IPS-18a (cell line): ENCODE measurements at regions not wholly inside any gene's neighbourhood (a gene's known extent, or its start where the extent isn't known, plus 50 kb on each side); places are given as distances from the start of the nearest gene placed in this dataset.

Source experiments
- H3K27ac ChIP-seq: one replicate; pipeline ENCODE4 v1.5.1; 2013; ENCODE audit warnings: low read length
- H3K27me3 ChIP-seq: one replicate; pipeline ENCODE4 v1.6.1; 2013; ENCODE audit warnings: mild to moderate bottlenecking, low read length; ENCODE audit not compliant: control insufficient read depth, insufficient read depth
- H3K36me3 ChIP-seq: one replicate; pipeline ENCODE4 v1.6.1; 2013; ENCODE audit warnings: low read depth, low read length; ENCODE audit not compliant: control insufficient read depth
- H3K4me1 ChIP-seq: one replicate; pipeline ENCODE4 v1.6.1; 2013; ENCODE audit warnings: low read depth, low read length; ENCODE audit not compliant: control insufficient read depth
- H3K4me3 ChIP-seq: one replicate; pipeline ENCODE4 v1.5.1; 2013; ENCODE audit warnings: low read length
- H3K9ac ChIP-seq: one replicate; pipeline ENCODE4 v1.6.1; 2013; ENCODE audit warnings: mild to moderate bottlenecking, low read length, moderate library complexity
- H3K9me3 ChIP-seq: one replicate; pipeline ENCODE4 v1.6.1; 2013; ENCODE audit warnings: low read depth, low read length; ENCODE audit not compliant: control insufficient read depth

DNA sequence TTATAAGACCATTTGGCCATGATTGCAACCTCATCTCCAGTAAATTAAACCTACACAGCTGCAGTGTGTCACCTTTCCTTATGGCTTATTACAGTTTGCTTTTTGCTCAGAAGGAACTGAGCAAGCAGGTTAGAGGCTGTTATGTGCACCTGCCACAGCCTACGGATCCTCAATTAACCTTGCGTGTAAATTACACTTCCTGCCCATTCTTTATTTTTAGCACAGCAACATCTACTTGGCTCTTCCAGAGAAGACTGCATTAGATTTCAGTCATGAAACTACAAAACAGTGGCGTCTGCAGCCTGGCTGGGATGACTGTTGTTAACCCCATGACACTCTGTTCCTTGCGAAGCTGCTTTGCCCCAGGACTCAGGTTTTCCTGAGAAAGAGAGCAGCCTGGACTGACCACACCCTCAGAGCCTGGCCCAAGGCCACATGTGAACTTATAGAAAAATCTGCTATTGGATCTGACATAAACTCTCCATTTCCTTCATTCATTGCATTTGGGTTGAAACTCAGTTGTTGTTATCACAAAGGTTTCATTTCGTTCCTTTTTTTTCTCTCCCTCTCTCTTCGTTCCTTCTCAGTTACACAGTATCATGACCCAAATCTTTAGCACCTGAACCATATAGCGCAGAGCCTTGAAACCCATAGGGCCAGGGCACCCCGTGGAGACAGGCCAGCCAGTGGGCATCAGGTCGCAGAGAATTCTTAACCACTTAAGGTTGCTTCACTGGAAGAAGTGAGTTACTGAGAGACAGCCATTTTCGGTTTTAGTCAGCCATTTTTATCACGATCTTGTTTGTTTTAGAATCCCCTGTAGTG is 138.6 kb downstream of the PALM2AKAP2 start:
- Histone ChIP-seq H3K27me3 (no peaks in the 10 kb centered on the region), H3K4me1 (peaks cover 3% of the 10 kb centered on the region), H3K4me3 (no peak overlapping the region), H3K9ac (no peak overlapping the region), H3K9me3 (no peaks in the 10 kb centered on the region), H3K27ac (no peak overlapping the region), H3K36me3 (no peaks in the 10 kb centered on the region)

DNA sequence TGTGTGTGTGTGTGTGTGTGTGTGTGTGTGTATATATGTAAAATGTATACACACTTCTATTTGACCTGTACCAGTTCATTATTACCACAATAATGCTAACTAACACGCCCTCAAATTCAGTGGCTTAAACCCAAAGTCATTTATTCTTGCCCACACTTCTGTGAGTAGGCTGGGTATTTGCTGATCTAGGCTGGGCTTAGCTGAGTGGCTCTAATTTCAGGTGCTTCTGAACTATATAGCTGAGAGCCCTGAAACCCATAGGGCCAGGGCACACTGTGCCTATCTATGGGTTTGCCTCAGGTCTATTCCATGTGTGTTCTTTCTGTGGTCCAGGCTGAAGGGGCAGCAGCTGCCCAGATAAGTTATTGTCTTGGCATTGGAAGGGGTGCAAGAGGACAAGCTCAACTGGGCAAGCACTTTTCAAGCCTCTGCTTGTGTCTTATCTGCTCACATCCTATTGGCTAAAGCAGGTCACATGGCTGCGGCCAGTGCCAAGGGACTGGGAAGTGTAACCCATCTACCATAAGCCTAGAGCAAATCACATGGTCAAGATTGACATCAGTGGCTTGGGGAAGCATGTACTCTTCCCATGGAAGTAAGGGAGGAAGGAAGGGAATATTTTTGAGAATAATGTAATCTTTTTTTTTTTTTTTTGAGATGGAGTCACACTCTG is 139.9 kb downstream of the PALM2AKAP2 start:
- Histone ChIP-seq H3K36me3 (no peaks in the 10 kb centered on the region), H3K4me1 (peaks cover 6% of the 10 kb centered on the region), H3K27ac (no peak overlapping the region), H3K9me3 (no peaks in the 10 kb centered on the region), H3K27me3 (no peaks in the 10 kb centered on the region), H3K9ac (no peak overlapping the region), H3K4me3 (no peak overlapping the region)

DNA sequence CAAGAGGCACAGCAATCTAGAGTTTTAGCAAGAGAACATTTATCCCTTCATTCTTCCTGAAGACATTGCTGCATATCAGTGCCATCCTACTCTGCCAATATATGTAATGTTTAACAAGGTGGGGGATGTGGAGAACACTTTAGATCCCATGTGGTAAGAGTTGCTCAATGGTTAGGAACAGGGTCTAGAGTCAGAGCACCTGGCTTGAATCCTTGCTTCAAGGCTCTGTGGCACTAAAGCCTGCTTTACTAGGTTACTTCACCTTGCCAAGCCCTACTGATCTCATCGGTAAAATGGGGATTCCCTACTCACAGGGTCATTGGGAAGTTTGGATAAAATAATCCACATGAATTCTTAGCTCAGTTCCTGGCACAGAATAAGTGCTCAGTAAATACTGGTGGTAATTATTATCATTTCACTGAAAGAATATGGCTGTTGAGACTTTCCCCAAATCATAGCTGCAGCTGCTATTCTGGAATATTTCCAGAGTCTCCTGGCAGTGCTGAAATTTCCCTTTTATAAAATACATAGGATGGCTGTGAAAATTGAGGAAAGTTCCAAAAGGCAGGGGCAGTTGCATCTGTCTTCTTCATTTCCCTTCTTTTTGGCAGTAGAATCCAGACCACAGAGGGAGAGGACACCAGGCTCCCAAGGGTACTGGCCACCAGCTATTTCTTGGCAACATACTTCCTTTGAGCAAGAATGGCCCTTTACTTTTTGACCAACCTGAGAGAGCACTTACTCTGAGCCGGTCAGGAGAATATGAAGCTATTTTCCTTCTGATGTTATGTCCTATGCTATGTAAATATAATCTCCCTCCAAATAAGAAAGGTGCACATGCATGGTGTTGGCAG is 142.8 kb downstream of the PALM2AKAP2 start:
- Histone ChIP-seq H3K36me3 (no peaks in the 10 kb centered on the region), H3K4me3 (no peak overlapping the region), H3K27ac (no peak overlapping the region), H3K27me3 (no peaks in the 10 kb centered on the region), H3K9ac (no peak overlapping the region), H3K4me1 (peaks cover 6% of the 10 kb centered on the region), H3K9me3 (no peaks in the 10 kb centered on the region)

DNA sequence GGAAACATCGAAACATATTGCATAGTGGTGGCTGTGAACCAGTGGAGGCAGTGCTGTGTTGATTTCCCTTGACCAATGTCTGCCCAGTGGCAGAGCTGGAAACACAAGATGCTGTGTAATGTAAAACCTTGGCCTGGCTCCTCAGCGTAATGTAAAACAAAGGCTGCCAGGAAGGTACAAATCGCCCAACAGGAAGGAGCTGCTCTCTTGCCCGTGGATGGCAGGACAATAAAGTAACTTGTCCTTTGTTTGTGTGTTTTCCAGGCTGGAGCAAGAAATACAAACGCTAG is 143.4 kb downstream of the PALM2AKAP2 start:
- H3K9ac ChIP-seq, result no peak overlapping the region
- H3K4me3 ChIP-seq, result no peak overlapping the region
- H3K9me3 ChIP-seq, result no peaks in the 10 kb centered on the region
- H3K27ac ChIP-seq, result no peak overlapping the region
- no peaks in the 10 kb centered on the region for H3K27me3 ChIP-seq
- H3K4me1 ChIP-seq, result peaks cover 6% of the 10 kb centered on the region
- no peaks in the 10 kb centered on the region for H3K36me3 ChIP-seq

DNA sequence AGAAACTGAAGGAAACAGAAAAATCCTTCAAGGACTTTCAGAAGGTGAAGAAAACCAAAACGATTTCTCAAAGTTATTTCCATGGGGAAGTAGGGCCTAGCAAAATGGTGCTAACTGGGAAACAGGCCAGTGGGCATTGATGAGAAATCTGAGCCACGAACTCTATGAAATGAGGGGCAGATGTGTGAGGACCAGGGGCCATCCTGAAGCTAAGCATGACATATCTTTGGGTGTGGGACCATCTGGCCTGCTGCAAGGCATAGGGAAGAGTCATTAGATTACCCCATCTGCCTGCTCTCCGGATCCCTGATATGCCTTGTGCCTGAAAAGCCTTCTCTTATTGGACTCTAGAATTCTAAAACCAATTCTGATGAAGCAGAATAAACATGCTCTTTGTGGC is 143.8 kb downstream of the PALM2AKAP2 start:
- H3K27me3 ChIP-seq, result no peaks in the 10 kb centered on the region
- H3K4me1 ChIP-seq, result peaks cover 6% of the 10 kb centered on the region
- H3K9me3 ChIP-seq, result no peaks in the 10 kb centered on the region
- H3K4me3 ChIP-seq, result no peak overlapping the region
- no peak overlapping the region for H3K27ac ChIP-seq
- H3K36me3 ChIP-seq, result no peaks in the 10 kb centered on the region
- no peak overlapping the region for H3K9ac ChIP-seq

DNA sequence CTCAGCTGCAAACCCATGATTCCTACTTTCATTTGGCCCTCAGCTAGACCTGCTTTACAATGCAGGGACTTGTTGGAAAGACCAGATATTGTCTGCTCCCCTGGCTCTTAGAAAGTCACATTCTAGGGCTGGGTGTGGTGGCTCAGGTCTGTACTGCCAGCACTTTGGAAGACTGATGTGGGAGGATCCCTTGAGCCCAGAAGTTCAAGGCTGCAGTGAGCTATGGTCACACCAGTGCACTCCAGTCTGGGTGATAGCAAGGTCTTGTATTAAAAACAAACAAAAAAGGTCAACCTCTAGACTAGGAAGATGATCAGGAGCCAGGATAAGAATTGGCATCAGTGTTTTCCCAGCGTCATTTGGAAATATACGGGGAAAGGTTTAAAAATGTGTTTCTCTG is 145.8 kb downstream of the PALM2AKAP2 start:
- H3K36me3 ChIP-seq, result no peaks in the 10 kb centered on the region
- H3K27me3 ChIP-seq, result no peaks in the 10 kb centered on the region
- peaks cover 6% of the 10 kb centered on the region for H3K4me1 ChIP-seq
- no peak overlapping the region for H3K27ac ChIP-seq
- H3K9me3 ChIP-seq, result no peaks in the 10 kb centered on the region
- no peak overlapping the region for H3K4me3 ChIP-seq
- H3K9ac ChIP-seq, result no peak overlapping the region

DNA sequence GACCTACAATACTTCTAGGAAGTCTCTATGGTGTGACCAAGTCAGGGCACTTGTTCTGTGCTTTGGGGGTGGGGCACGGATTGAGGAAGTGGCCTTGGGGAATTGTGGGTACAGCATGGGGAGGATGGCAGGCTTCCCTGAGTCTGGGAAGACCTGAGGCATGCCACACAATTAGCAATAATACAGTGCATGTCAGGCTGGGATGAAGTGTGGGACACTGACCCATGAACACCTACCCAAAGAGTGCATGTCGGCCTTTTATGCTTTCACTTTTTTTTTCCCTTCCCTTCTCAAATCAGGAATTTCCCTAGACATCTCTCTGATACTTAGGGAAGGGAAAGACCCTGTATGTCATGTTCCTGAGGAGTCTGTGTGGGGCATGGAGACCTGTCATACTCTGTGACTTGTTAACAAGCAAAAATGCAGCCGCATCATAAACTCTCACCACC is 146.4 kb downstream of the PALM2AKAP2 start:
- Histone ChIP-seq H3K4me1 (peaks cover 6% of the 10 kb centered on the region), H3K9ac (no peak overlapping the region), H3K36me3 (no peaks in the 10 kb centered on the region)

DNA sequence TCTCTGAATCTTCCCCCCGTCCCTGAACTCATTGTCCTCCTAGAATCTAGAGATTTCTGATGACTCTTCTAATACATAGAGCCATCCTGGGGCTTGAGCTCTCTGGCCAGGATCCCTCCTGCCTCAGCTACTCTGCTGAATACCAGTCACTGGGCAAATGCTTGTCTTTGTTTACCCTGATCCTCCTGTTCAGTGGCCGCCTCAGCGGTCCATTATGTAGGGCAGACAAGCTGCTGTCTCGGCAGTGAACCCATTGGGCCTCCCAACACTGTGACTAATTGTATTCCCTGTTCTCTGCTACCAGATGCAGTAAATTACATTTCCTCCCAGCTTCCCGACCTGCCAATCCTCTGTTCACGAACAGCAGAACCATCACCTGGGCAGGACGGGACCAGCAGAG is 151.6 kb downstream of the PALM2AKAP2 start:
- Histone ChIP-seq H3K4me1 (no peaks in the 10 kb centered on the region), H3K9ac (no peak overlapping the region), H3K4me3 (no peak overlapping the region), H3K9me3 (no peaks in the 10 kb centered on the region), H3K36me3 (no peaks in the 10 kb centered on the region), H3K27ac (no peak overlapping the region), H3K27me3 (no peaks in the 10 kb centered on the region)

More for the DNA sequence above, 146.4 kb downstream of the PALM2AKAP2 start:
- Histone ChIP-seq H3K4me3 (no peak overlapping the region), H3K27me3 (no peaks in the 10 kb centered on the region), H3K27ac (no peak overlapping the region), H3K9me3 (no peaks in the 10 kb centered on the region)

DNA sequence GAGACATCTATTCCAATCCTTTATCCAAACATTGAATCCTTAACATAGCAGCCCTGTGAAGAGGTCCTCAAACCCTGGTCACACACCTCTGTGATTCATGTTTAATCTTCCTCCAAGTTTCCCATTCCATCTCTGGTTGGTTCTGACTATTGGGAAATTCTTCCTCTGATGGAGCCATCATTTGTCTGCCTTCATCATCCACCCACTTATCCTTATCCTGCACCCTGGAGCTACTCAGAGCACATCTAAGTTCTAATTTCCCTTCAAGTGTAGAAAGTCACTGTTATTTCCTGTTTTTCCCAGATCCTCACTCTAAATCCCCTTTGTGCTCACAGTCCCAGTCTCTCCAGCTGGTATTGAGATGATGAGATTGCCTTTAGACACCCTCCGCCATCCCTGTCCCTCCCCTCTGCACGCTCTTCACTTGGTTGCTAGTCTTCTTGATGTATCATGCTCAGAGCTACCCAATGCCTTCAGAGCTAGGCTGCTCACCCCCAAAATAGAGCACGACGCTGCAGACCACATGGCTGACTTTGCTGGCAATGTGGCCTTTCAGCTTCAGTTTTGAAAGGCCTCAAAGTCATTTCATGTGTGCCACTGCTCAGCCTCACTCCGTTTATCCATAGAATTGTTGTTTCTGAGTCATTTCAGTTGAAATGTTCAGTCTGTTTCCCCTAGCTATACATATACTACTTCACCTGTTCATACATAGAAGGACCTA is 154.3 kb downstream of the PALM2AKAP2 start:
- Histone ChIP-seq H3K27ac (no peak overlapping the region), H3K36me3 (no peaks in the 10 kb centered on the region), H3K4me3 (no peak overlapping the region), H3K4me1 (no peaks in the 10 kb centered on the region), H3K9me3 (no peaks in the 10 kb centered on the region), H3K9ac (no peak overlapping the region), H3K27me3 (no peaks in the 10 kb centered on the region)

DNA sequence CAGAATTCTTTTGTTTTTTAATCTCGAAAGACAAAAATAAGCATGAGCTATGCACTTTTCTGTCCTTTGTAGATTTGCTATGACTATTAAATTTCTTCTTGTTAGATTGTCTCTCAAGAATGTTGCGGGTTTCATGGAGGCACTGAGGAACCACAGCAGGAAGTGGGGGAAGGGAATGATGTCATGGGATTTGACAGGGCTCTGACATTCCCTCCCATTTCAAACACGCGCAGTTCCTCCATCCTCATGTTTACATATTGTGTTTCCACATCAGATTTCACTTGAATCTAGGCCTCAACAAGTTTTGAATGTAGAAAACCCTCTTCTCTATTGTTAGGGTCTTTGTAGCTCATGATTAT is 154.8 kb downstream of the PALM2AKAP2 start:
- Histone ChIP-seq H3K4me1 (no peaks in the 10 kb centered on the region), H3K9me3 (no peaks in the 10 kb centered on the region), H3K9ac (no peak overlapping the region), H3K36me3 (no peaks in the 10 kb centered on the region), H3K27ac (no peak overlapping the region), H3K27me3 (no peaks in the 10 kb centered on the region), H3K4me3 (no peak overlapping the region)

DNA sequence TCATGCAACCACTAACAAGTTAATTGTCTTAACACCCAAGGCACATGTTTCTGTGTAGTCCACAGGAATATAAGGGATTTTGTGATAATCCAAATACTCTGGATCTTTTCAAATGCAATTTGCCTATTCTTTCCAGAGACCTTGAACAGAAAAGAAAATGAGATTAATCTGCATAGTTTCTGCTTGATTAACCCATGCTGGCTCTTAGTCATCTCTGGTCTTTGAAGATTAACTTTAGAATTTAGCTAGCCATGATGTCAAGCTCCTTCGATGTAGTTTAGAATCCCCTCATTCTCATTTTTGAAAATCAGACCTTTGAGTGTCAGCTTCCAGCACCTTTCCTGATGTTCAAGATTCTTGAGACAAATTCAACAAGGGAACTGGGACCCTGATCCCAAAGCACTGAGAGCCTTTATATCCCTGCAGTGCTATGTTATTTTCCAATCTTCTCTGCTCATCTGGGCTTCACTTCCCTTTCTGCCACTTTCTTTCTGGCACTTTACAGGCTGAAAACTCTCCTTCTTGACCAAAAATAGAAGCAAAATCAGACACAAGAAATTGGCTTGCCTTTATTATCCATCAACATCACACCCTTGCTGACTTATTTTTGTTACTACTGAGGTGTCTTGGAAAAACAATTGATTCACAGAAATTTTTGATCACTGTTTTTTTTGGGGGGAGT is 155.5 kb downstream of the PALM2AKAP2 start:
- no peaks in the 10 kb centered on the region for H3K4me1 ChIP-seq
- H3K4me3 ChIP-seq, result no peak overlapping the region

More for the DNA sequence above, 155.5 kb downstream of the PALM2AKAP2 start:
- Histone ChIP-seq H3K27me3 (no peaks in the 10 kb centered on the region), H3K9me3 (no peaks in the 10 kb centered on the region), H3K27ac (no peak overlapping the region), H3K9ac (no peak overlapping the region), H3K36me3 (no peaks in the 10 kb centered on the region)
